HUDEP-2 (cell line): ENCODE measurements at regions not wholly inside any gene's neighbourhood (a gene's known extent, or its start where the extent isn't known, plus 50 kb on each side); places are given as distances from the start of the nearest gene placed in this dataset.
"Not testable (repeated sequence)": the region's sequence is repeated elsewhere in the genome, so short reads cannot be mapped to it uniquely, and the experiment has no call there.

Experiments used
- DNase-seq, 76 experiments: peaks; one replicate each; lab custom pipeline; 2025; ENCODE audit not compliant: unreplicated experiment in 76 of 76; lab: John Stamatoyannopoulos, UW

DNA sequence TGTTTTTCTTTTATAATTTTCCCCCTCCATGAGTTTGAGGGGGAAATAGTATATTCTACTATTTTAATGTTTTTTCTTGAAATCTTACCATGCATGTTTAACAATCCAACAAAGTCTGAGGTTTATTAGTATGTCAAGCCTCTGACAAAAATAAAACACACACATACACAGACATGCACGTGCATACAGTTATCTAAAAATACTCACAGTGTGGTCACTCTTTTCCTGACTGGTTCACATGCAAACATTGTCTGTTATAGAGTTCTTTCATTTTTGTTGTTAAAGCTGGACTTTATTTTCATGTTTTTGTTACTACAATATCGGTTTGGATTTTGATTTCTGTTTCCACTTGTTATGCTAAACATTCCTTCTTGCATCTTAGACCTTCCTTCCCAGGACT is 236.6 kb downstream of the MFSD1 start:
- DNase-seq = no peak

DNA sequence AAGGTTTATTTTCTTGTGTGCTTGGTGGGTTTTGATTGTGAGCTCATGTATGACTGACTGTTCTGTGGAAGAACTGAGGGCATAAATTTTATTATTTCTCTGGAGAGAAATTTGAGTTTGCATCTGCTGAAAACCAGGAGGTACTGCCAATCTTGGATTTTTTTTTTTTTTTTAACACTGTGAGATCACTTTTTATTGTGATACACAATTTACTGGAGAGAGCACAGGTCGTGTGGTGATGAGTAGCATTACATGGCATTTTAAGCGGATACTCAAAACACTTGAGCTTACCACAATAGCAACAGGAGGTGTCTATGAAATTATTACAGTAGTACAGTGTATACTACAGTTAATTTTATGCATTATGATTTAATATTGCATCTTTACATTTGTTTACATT is 237.4 kb downstream of the MFSD1 start:
- no peak for DNase-seq

DNA sequence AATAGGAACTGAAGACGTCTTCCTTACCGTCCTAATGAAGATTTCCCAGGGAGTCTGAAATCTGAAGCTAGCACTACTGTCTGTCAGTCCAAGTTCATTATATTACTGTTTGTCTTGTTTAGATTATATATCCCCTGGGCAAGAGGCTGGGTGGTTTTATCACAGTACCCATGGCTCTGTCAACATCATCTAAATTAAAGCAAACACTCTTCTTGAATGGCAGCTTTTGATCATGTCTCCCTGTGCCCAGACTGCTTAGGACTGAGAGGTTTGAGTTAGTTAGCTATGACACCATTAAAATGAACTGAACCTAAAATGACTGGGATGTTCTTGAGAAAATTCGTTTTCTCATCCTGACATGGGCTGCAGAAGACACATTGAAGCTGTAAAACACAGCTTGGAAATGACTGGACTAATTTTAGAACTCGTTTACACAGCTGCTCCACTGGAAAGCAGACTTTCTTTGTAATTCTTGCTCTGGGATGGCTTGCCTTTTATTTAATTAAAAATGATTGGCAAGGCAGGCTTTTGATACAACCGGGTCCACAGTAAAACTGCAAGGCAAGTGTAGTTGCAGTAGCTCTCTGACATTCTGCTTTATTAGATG is 243.5 kb downstream of the MFSD1 start:
- no peak for DNase-seq

DNA sequence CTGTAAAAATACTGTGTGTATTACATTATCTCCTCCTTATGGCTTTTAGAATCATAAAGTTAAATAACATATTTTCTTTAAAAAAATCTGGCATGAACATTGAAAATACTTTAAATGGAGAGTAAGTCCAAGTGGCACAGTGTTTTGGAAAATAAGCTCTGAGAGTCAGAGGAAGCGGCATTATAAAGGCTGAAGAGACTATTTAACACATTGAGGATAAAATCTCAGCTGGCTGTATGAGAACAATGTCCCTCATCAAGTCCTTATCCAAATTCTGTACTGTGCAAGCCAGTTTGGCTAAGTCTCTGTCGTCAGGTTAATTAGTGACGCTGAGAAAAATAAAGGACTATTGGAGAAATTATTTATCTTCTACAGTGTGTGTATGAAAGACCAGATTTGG is 245.5 kb downstream of the MFSD1 start:
- DNase-seq = no peak

DNA sequence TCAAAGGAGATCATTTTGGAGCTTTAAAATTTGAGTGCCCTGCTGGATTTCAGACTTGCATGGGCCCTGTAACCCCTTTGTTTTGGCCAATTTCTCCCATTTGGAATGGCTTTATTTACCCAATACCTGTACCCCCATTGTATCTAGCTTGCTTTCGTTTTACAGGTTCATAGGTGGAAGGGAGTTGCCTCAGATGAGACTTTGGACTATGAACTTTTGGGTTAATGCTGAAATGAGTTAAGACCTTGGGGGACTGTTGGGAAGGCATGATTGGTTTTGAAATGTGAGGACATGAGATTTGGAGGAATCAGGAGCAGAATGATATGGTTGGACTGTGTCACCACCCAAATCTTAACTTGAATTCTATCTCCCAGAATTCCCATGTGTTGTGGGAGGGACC is 250.6 kb downstream of the MFSD1 start:
- DNase-seq = not testable (repeated sequence)

DNA sequence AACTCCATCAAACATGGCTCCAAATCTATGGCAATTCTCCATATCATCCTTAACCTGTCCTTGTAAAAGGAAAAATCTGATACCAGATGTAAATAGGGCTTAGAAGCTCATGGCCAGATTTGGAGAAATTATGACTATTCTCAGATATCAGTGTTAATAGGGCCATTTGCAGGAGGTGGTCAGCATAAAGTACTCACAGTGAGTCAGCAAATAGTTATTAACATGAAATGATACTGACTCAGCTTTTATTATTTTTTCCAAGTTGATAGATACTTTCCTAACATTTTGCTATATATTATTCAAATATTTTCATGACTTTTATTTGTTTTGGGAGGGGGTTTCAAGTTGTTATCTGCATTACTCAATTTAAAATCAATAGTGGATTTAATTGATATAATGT is 255.8 kb downstream of the MFSD1 start:
- DNase-seq = no peak

DNA sequence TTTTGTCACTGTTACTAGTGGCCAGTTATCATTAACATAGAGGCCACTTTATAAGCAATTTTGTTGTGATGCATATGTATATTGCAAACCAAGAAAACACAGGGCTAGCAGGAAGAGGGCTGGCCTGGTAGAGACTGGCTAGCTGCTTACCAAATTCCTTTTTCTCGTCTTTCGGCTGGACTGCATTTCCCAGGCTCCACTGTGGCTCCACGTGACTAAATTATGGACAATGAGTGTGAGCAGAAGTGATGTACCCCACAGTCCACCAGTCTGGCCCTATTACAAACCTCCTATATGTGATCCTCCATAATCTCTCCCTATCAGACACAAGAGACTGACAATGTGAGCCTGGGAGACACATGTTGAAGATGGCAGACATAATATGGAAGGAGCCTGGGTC is 257.0 kb downstream of the MFSD1 start:
- DNase-seq = no peak

DNA sequence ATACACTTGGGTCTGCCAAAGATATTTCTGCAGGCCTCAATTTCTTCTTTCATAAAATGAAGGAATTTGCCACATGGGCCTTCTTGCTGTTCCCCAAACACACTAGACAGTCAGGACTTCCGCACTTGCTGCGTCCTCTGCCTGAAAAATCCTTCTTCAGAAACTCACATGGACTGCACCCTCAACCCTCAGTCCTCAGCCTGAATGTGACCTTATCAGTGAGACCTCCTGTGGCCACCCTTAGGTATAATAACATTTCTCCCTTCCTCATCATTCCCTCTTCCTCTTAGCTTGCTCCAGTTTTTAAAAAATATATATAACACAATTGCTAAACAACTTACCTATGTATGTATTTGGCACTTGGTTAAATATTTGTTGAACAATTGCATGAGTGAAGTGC is 257.5 kb downstream of the MFSD1 start:
- no peak for DNase-seq

DNA sequence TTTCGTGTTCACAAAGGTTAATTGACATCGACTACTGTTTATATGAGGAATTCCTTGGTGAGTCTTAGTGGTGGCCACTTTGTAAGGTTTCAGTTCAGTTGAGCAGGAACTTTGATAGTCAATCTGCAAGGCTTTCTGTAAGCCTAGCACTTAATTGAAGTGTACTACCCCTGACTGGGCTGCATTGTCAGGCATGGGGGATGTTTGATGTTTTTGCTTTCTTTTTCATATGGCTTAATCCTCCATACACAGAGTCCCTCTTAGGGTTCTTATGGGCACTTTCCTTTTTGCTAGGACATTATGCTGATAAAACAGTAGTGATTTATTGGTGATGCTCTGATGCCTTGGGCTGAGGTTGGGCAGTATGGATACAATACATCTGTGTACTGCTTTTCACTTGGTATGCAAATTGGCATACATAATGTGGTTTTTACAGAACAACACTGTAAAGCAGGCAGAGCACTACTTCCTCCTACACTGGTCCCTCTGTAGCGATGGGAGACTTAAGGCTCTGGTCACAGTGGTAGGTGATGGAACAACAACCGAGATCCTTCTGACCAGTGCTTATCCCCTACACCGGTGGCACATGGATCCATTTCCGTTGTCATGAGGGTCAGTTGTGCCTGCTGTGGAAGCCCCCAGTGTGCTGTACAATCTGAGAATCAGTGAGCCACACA is 261.0 kb downstream of the MFSD1 start:
- no peak for DNase-seq

DNA sequence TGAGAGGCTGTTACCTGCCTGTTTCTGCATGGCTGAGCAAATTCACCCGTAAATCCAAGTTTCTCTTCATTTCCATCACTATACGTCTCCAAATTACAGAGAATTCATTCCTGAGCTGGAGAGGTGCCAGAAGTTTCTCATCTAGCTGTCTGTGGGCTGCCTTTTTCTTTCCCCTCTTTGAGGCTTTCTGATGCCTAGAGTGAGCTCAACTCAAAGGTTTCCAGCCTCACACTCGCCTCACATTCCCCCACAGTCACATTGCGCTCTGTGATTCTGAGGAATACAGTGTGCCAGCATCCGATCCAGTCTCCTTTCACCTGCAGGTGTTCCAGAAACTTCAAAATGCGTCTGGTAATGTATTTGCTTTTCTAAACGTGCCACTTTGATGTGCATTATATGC is 267.2 kb downstream of the MFSD1 start, which contains the start of gene IQCJ:
TSS of gene IQCJ (plus strand) at position 229 of the 400 bp plus-strand sequence.
- DNase-seq = no peak

DNA sequence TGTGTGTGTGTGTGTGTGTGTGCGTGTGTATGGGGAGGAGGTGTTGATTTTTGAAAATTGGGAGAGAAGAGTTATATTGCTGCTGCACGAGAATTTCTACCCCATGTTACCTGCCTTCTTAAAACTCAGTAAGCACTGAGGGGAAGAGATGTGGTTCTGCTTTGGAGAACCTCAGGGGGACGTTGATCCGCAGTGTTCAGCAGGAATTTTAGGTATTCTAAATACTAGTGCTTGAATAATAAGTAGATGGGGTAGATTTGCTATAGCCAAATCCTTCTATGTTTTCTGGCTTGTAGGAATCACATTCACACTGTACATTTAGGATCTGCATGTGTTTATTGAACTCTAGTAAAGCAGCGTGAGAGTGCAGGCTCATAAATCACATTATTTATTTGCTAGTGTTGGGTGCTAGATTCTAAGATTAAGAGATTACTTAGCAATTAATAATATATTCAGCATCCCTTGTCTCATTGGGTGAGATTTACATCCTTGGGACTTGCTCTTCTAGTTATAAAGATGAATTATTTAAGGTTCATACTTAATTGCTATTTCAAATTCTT is 268.1 kb downstream of the MFSD1 start:
- DNase-seq = no peak

DNA sequence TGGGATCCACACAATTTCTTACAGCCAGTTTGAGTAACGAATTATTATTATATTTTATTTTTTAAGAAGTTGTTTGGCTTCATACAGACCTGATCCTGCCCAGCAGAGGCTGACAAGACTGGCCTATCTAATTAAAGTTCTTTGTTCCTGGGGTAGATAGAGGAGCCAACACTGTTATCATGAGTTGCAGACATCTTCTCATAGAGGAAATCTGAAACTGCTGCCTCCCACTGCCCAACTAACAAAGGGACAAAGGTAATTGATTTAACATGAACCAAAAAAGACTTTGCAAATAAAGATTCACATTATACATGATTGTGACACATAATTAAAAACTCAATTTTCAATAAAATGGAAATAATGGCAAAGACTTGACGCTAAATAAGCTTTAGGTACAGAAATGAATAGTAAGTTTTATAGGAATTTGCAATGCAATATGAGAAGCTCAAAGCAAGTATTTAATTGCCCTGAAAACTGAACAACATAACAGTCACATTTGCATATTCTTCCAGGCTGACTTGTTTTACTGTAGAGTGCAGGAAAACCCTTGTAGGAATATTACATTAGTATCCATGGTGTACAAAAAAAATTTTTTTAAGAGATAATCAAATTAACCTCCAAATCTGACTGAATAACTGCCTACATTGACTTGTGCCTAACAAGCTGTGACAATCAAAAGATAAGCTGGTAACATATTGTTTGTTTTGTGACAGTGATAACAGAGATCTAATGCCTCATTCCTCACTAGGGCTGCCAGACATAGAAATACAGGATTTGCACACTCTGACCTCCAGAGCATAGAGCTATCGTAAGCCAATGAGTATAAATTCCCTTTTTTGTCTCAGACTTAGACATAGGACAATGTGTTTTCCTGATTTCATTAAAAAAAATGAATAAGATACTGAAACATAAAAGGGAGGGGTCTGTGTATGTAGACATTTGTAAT is 273.2 kb downstream of the MFSD1 start:
- DNase-seq = no peak

DNA sequence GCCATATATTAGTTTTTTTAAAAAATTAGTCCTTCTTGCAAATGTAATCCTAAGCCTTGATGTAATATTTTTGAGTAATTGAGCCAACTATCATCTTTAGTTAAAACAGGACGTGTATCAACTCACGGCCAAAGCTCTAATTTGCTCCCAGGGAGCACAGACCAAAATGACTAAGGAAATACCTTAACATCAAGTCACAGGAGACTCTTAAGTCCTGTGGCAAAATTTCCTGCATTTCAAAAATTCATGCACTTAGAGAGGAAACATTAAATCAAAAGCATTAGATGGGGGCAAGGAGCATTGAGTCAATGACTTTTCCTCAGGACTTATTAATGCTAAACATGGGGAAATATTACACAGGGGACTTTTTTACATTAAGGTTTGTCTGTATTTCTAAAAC is 276.0 kb downstream of the MFSD1 start:
- DNase-seq = no peak

DNA sequence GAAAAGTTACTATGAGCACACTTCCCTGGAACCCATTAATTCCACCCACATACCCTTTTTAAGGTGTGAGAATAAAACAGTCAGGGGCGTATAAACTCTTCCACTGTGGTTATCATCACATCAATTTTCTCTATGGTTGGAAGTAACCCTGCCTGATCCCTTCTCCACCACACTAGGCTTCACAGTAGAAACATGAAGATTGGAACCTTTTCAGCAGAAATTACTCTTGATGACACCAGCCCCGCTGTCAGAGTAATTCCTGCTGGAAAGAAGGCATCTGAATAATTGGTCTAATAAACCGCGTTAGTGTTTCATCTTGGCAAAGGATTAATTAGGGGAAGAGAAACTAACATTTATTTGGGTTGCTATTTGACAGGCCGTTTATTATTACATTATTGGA is 278.4 kb downstream of the MFSD1 start:
- DNase-seq = no peak

DNA sequence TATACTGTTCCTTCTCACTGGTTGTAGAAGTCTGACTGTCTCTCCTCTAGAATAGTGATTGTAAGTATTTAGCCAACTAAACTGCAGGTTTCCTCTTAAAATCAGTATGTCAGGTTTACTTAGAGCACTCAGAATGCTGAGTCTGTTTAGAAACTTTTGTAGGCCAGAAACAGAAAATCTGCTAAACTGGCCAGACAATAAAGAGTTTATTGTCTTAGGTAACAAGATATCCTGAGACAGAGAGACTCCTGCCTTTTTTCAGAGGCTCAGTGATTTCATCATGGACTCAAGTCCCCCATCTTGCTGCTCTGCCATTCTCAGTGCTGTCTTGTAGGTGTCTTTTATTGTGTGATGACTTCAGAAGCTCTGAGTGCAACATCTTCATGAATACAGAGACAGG is 279.0 kb downstream of the MFSD1 start:
- no peak for DNase-seq

DNA sequence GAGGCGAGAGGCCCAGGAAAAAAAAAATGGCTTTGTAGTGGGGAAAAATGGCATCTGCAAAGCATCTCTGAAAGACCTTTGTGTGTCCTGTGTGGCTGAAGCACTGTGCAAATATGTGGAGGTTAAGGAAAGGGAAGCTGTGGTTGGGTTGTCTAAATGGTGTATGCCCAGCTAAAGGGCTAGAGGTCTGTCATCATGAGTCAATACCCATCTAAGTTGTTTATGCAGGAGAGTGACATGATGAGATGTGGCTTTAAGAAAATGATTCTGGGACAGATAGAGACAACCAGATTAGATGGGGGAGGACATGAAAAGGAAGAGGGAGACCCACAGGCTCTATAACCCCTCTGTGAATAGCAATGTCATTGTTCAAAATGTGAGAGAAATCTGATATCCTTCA is 280.7 kb downstream of the MFSD1 start:
- no peak for DNase-seq

DNA sequence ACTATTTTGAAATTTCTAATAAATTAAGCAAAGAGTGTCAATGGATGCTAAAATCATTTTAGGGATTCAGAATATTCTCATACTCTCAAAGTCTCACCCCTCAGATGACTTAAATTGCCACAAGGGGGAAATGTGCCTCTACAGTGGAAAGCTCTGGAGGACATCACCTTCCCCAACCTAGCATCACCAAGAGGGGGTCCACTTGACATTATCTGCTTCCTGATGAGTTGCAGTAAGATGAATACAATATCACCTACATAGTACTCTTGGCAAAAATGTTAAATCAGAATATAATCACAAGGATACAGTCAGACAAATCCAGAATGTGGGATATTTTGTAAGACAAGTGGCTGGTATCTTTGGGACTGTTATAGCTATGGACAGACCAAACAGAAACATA is 290.1 kb downstream of the MFSD1 start:
- no peak for DNase-seq

DNA sequence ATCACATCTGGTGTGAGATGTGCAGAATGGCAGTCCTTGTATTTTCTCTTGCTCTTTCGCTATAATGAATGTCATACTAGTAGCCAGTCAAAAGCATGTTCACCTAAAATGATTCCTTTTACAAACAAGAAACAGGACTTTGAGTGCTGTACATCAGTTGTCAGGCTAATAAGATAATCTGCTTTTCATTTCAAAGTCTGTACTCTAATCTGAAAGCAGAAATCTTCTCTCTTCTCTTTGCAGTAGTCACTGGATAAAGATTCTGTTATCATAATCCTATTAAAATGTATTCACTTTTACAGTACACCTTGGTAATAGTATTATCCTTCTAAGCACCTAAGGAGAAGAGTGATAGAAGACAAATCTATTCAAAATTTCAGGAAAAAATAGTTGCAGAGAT is 300.1 kb downstream of the MFSD1 start:
- DNase-seq = no peak

DNA sequence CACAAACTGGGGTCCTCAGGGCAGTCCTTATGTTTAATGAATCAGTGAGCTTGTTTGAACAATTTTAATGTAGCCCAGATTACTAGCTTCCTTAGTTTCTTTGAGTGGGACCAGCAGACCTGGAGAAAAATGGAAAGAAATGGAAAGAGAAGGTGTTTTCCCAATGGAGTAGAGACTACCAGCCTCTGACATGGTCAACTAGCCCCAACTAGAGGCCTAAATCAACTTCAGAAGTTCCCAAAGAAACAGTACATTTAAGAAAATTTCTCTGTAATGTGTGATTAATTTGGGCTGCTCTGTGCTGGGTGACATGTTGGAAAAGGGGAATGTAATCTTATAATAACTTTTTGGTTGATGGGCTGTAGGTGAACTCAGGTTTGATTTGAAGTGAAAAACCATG is 310.9 kb downstream of the MFSD1 start:
- no peak for DNase-seq

DNA sequence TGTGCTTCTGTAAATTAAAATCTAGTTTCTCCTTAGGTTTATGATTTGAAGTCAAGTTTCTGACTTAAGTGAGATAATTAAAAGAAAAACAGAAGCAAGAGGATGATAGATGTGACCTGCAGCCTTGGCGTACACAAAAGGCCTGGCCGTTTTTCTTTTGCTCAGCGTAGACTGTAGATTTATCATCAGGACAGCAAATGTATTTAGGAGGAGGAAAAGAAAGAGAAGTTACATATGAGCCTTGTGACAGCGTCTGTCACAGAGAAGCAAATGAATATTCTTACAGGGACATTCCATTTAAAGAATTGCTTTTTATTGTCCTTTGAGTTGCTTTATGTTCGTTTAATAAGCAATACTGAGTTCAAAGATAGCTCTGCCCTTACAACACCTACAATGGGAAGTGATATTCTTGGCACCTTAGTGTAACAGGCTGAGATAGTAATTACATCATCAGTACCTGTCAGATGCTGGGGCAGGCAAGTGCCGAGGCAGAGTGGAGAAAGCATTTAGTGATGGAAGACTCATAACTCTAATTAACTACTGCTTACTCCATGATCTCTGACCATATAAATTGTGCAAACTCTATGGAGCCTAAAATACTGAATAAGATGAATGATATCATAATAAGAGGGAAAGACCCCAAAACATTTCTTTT is 311.5 kb downstream of the MFSD1 start:
- DNase-seq = no peak

DNA sequence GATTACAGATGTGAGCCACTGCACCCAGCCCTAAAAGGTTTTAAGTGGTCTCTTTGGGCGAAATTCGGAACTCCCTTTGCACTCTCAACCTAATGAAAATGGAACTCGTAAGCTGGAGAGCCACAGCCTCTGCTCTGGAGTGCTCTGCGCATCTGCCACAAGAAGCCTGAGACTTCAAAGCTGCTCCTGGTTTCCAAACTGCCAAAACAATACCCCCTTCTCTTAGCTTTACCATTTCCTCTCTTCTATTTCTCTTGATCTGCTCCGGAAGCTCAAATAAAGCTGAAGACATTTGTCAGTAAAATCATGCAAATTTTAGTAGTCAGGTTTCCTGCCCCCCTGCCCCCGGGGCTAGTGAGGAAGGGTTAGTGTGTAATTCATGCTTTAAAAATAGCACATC is 312.7 kb downstream of the MFSD1 start:
- no peak for DNase-seq
